ENCODE measurements at regions not wholly inside any gene's neighbourhood (a gene's known extent, or its start where the extent isn't known, plus 50 kb on each side); places are given as distances from the start of the nearest gene placed in this dataset.
"Not testable (repeated sequence)": the region's sequence is repeated elsewhere in the genome, so short reads cannot be mapped to it uniquely, and the experiment has no call there.

- Mint-ChIP-seq H3K27ac (no peak overlapping the region), H3K4me1 (ENCODE audit: low read depth) (no peaks in the 10 kb centered on the region), H3K36me3 (ENCODE audit: low read depth) (no peaks in the 10 kb centered on the region), H3K4me3 (no peak overlapping the region), H3K9me3 (no peaks in the 10 kb centered on the region), H3K27me3 (ENCODE audit: low read depth) (peaks cover 17% of the 10 kb centered on the region)
- no peak for DNase-seq
- intact Hi-C loops (cut with micrococcal nuclease) = no loop called here
- CTCF ChIA-PET = no interaction called here
Measured at GRCh38 chr1:100791586-100791985, 72.0 kb downstream of the VCAM1 start.

DNA sequence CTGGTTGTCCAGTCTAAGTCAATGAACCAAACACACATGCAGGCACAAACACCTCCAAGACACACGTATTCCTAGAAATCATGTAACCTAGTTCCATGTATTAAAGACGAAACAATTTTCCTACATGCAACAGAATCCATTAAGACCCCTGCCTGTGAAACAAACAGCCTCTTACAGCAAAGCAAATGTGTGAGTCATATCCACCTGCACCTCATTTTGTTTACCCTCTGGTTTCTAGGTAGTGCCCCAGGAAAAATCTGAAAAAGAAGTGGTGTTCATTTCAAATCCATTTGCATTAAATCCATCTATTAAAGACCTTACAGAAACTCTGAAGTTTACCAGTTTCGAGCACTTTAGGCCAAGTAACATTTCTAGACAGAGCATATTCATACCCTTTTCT lies 74.1 kb downstream of the VCAM1 start:
- H3K4me3 Mint-ChIP-seq = no peak overlapping the region
- DNase-seq = no peak
- CTCF ChIA-PET = interaction anchor here (1.1 to 1.4 kb wide), 2 partner anchors 8 to 12 kb away, joined by 3 read pairs; no protein-coding TSS in a partner anchor
- H3K9me3 Mint-ChIP-seq = no peaks in the 10 kb centered on the region
- intact Hi-C loops (cut with micrococcal nuclease) = no loop called here
- H3K36me3 Mint-ChIP-seq (ENCODE audit: low read depth) = no peaks in the 10 kb centered on the region
- H3K27me3 Mint-ChIP-seq (ENCODE audit: low read depth) = peaks cover 17% of the 10 kb centered on the region
- no peak overlapping the region for H3K27ac Mint-ChIP-seq
- H3K4me1 Mint-ChIP-seq (ENCODE audit: low read depth) = no peaks in the 10 kb centered on the region

GRCh38 chr1:100794748-100795645 lies 75.5 kb downstream of the VCAM1 start:
- H3K27ac Mint-ChIP-seq = no peak overlapping the region
- DNase-seq = no peak
- CTCF ChIA-PET = interaction anchor here (1.1 to 1.4 kb wide), 3 partner anchors 9 to 28 kb away, joined by 3 read pairs; no protein-coding TSS in a partner anchor
- H3K4me3 Mint-ChIP-seq = no peak overlapping the region
- peaks cover 17% of the 10 kb centered on the region for H3K27me3 Mint-ChIP-seq (ENCODE audit: low read depth)
- no peaks in the 10 kb centered on the region for H3K36me3 Mint-ChIP-seq (ENCODE audit: low read depth)
- intact Hi-C loops (cut with micrococcal nuclease) = no loop called here
- H3K4me1 Mint-ChIP-seq (ENCODE audit: low read depth) = no peaks in the 10 kb centered on the region
- H3K9me3 Mint-ChIP-seq = no peaks in the 10 kb centered on the region

- H3K27ac Mint-ChIP-seq = no peak overlapping the region
Measured at GRCh38 chr1:100795646-100795985, 76.1 kb downstream of the VCAM1 start.

DNA sequence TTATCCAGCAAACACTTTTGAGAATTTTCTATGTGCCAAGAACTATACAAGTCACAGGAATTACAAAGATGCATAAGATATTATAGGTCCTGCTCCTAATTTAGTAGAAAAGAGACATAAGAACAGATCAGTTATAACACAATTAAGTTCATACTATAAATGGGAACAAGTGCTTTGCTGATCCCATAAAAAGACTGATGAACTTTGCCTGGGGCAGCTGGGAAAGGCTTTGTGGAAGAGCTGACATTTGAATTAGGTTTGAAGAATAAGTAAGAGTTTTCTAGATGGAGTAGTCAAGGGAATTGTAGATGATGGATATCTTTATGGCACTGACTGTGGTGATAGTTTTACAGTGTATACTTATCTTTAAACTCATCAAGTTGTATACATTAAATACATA lies 76.5 kb downstream of the VCAM1 start:
- DNase-seq = no peak
- Mint-ChIP-seq H3K36me3 (ENCODE audit: low read depth) (no peaks in the 10 kb centered on the region), H3K27ac (no peak overlapping the region), H3K27me3 (ENCODE audit: low read depth) (peaks cover 17% of the 10 kb centered on the region), H3K4me3 (no peak overlapping the region), H3K4me1 (ENCODE audit: low read depth) (no peaks in the 10 kb centered on the region), H3K9me3 (peaks cover 8% of the 10 kb centered on the region)
- intact Hi-C loops (cut with micrococcal nuclease) = no loop called here
- CTCF ChIA-PET = no interaction called here

More at GRCh38 chr1:100795646-100795985, 76.1 kb downstream of the VCAM1 start:
- no peak overlapping the region for H3K4me3 Mint-ChIP-seq
- DNase-seq = no peak
- peaks cover 3% of the 10 kb centered on the region for H3K9me3 Mint-ChIP-seq
- no peaks in the 10 kb centered on the region for H3K36me3 Mint-ChIP-seq (ENCODE audit: low read depth)
- H3K4me1 Mint-ChIP-seq (ENCODE audit: low read depth) = no peaks in the 10 kb centered on the region
- peaks cover 17% of the 10 kb centered on the region for H3K27me3 Mint-ChIP-seq (ENCODE audit: low read depth)
- CTCF ChIA-PET = interaction anchor here (1.2 kb wide), 1 partner anchor 29 kb away, joined by 3 read pairs; no protein-coding TSS in a partner anchor
- intact Hi-C loops (cut with micrococcal nuclease) = no loop called here

- intact Hi-C loops (cut with micrococcal nuclease) = no loop called here
- Mint-ChIP-seq H3K27ac (no peak overlapping the region), H3K27me3 (ENCODE audit: low read depth) (peaks cover 5% of the 10 kb centered on the region), H3K4me1 (ENCODE audit: low read depth) (no peaks in the 10 kb centered on the region), H3K36me3 (ENCODE audit: low read depth) (no peaks in the 10 kb centered on the region), H3K9me3 (peaks cover 10% of the 10 kb centered on the region), H3K4me3 (no peak overlapping the region)
- CTCF ChIA-PET = no interaction called here
- no peak for DNase-seq
Measured at GRCh38 chr1:100799548-100799947, 80.0 kb downstream of the VCAM1 start.

DNA sequence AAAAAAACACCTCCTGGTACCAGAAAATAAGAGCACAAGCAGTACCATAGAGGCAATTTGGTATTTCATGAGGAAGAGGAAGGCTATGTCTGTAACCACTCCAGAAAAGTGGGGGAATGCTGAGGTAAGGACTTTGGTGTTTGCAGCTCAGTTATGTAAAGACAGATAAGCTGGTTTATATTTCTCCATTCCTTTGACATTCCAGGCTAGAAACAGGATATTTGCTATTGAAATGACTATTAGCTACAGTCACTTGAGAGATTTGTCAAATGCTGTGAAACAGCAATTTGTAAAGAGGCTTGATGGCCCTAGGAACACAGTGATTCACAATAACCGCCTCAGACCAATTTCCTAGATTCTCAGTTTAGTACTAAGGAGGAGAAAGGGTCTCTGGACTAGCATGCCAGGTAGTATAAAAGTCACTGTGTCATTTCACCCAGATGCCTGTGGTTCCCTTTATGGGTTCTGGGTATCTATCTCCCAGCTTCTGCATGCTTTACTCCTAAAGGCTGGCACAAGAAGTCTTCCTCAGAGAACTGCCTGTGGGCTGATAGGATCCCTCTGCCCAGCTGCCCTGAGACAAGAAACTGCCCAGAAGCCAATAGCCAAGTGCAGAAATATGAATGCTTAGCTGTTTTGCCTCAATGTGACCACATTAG lies 80.5 kb downstream of the VCAM1 start:
- no peak overlapping the region for H3K4me3 Mint-ChIP-seq
- no peak for DNase-seq
- CTCF ChIA-PET = interaction anchor here (0.9 kb wide), 1 partner anchor 67 kb away, joined by 4 read pairs; no protein-coding TSS in a partner anchor
- no peaks in the 10 kb centered on the region for H3K4me1 Mint-ChIP-seq (ENCODE audit: low read depth)
- no peak overlapping the region for H3K27ac Mint-ChIP-seq
- no peaks in the 10 kb centered on the region for H3K36me3 Mint-ChIP-seq (ENCODE audit: low read depth)
- H3K27me3 Mint-ChIP-seq (ENCODE audit: low read depth) = peaks cover 4% of the 10 kb centered on the region
- intact Hi-C loops (cut with micrococcal nuclease) = no loop called here
- H3K9me3 Mint-ChIP-seq = peaks cover 10% of the 10 kb centered on the region

GRCh38 chr1:100801256-100801655 lies 81.7 kb downstream of the VCAM1 start:
- H3K9me3 Mint-ChIP-seq = peaks cover 10% of the 10 kb centered on the region
- H3K27ac Mint-ChIP-seq; H3K4me3 Mint-ChIP-seq; H3K36me3 Mint-ChIP-seq (ENCODE audit: low read depth); H3K4me1 Mint-ChIP-seq (ENCODE audit: low read depth); DNase-seq; intact Hi-C loops (cut with micrococcal nuclease); H3K27me3 Mint-ChIP-seq (ENCODE audit: low read depth); CTCF ChIA-PET: not testable (repeated sequence)

- CTCF ChIA-PET; DNase-seq; intact Hi-C loops (cut with micrococcal nuclease); H3K27me3 Mint-ChIP-seq (ENCODE audit: low read depth); H3K27ac Mint-ChIP-seq; H3K4me3 Mint-ChIP-seq; H3K36me3 Mint-ChIP-seq (ENCODE audit: low read depth); H3K4me1 Mint-ChIP-seq (ENCODE audit: low read depth): not testable (repeated sequence)
- H3K9me3 Mint-ChIP-seq = peaks cover 10% of the 10 kb centered on the region
Measured at GRCh38 chr1:100803280-100803679, 83.7 kb downstream of the VCAM1 start.

DNA sequence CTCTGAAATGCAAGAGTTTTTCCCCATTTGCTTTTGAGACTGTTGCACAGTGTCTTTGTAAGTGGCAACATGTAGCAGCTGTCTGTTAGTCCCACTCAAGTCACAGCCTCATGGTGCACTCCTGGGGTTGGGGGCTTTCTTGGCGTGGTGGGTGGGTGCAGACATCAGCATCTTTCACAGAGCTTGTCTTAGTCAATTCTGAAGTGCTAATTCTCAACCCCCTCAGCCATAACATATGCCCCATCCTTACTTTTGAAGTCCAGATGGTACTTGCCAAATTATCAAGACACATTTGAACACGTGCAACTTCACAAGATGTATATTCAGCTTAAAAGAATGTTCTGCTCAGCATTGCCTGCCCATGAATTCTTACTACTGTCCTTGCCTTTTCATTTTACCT lies 87.1 kb downstream of the VCAM1 start:
- H3K9me3 Mint-ChIP-seq = peaks cover 2% of the 10 kb centered on the region
- DNase-seq = no peak
- H3K27me3 Mint-ChIP-seq (ENCODE audit: low read depth) = peaks cover 4% of the 10 kb centered on the region
- no peaks in the 10 kb centered on the region for H3K36me3 Mint-ChIP-seq (ENCODE audit: low read depth)
- no peak overlapping the region for H3K4me3 Mint-ChIP-seq
- CTCF ChIA-PET = interaction anchor here (1.5 kb wide), 1 partner anchor 60 kb away, joined by 4 read pairs; no protein-coding TSS in a partner anchor
- no peaks in the 10 kb centered on the region for H3K4me1 Mint-ChIP-seq (ENCODE audit: low read depth)
- H3K27ac Mint-ChIP-seq = no peak overlapping the region
- intact Hi-C loops (cut with micrococcal nuclease) = no loop called here

DNA sequence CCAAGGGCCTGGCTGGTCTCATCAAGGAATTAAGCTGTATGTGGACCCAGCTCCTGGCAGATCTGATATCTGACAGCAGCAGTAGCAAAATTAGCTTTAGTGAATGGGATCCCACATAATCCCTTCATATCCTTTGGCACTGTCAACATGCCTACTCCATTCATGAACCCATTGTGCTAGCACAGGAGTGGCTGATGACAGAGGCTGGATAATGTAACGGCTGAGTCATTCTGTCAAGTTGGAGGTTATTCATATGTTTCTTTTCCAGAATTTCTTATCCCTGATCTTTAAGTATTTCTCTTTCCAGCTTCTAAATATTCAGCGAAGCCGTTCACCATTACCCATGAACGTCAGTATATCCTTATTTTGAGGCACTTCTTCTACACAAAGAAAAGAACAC lies 84.3 kb downstream of the EXTL2 start:
- H3K9me3 Mint-ChIP-seq = no peaks in the 10 kb centered on the region
- H3K27me3 Mint-ChIP-seq (ENCODE audit: low read depth) = peaks cover 7% of the 10 kb centered on the region
- intact Hi-C loops (cut with micrococcal nuclease) = no loop called here
- DNase-seq = no peak
- H3K4me1 Mint-ChIP-seq (ENCODE audit: low read depth) = no peaks in the 10 kb centered on the region
- H3K36me3 Mint-ChIP-seq (ENCODE audit: low read depth) = no peaks in the 10 kb centered on the region
- no peak overlapping the region for H3K27ac Mint-ChIP-seq
- no peak overlapping the region for H3K4me3 Mint-ChIP-seq
- CTCF ChIA-PET = no interaction called here

GRCh38 chr1:100811808-100812207 lies 82.8 kb downstream of the EXTL2 start:
- no peak for DNase-seq
- H3K4me1 Mint-ChIP-seq (ENCODE audit: low read depth) = no peaks in the 10 kb centered on the region
- H3K9me3 Mint-ChIP-seq = no peaks in the 10 kb centered on the region
- intact Hi-C loops (cut with micrococcal nuclease) = no loop called here
- no peaks in the 10 kb centered on the region for H3K36me3 Mint-ChIP-seq (ENCODE audit: low read depth)
- peaks cover 7% of the 10 kb centered on the region for H3K27me3 Mint-ChIP-seq (ENCODE audit: low read depth)
- no peak overlapping the region for H3K27ac Mint-ChIP-seq
- no peak overlapping the region for H3K4me3 Mint-ChIP-seq
- CTCF ChIA-PET = interaction anchor here (1.2 kb wide), 1 partner anchor 57 kb away, joined by 6 read pairs; no protein-coding TSS in a partner anchor

GRCh38 chr1:100814938-100815337 lies 79.7 kb downstream of the EXTL2 start:
- H3K4me1 Mint-ChIP-seq (ENCODE audit: low read depth); H3K36me3 Mint-ChIP-seq (ENCODE audit: low read depth); H3K27ac Mint-ChIP-seq; H3K27me3 Mint-ChIP-seq (ENCODE audit: low read depth); H3K9me3 Mint-ChIP-seq; CTCF ChIA-PET; intact Hi-C loops (cut with micrococcal nuclease); H3K4me3 Mint-ChIP-seq; DNase-seq: not testable (repeated sequence)
